ENCODE measurements at regions not wholly inside any gene's neighbourhood (a gene's known extent, or its start where the extent isn't known, plus 50 kb on each side); places are given as distances from the start of the nearest gene placed in this dataset.

DNA sequence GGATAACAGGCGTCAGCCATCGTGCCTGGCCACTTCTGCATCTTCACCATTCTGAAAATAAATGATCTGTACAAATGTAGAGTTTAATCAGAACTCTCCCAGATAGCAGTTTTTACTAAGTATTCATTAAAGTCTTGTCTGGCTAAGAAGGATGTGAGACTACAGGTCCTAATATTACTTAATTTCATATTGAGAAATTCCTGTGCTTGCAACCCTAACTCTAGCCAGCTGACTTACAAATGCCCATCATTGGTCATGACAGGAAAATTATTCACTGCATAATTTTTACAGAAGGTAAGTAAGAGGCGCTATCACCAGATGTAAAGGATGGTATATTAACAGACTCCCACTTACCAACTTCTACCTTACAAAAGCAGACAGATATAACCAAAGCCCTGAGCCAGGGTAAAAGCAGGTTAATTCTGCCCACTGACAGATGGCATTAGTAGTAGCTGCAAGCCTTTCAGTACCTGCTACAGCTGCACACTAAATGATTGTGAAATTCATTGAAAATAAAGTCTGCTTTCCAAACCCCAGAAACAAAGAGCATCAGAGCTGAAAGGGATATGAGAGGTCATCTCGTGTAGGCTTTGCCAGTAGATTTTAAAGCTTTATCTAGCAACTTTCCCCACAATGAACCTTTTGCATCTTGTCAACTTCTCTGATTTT is 55.9 kb upstream of the FOXN2 start:
- Histone ChIP-seq H3K4me1 (replicated peaks in 1 of 2; ENCODE audit: control insufficient read depth in 2 of 2, insufficient read depth in 2 of 2, low read length in 2 of 2) (no peaks in the 10 kb centered on the region; a peak in 2 of 5 replicates), H3K27ac (ENCODE audit: extremely low read depth, low read depth, low read length) (no peak overlapping the region), H3K9ac (ENCODE audit: insufficient read depth in 1 of 2, low read depth in 2 of 2, low read length in 2 of 2) (no peak overlapping the region), H3K9me3 (replicated peaks; ENCODE audit: control insufficient read depth, insufficient read depth, low read depth, low read length) (no peaks in the 10 kb centered on the region), H3K79me2 (ENCODE audit: control insufficient read depth, insufficient read depth, low read length) (no peaks in the 10 kb centered on the region), H3K27me3 (ENCODE audit: control insufficient read depth in 2 of 2, insufficient read depth in 2 of 2, low read length in 2 of 2) (no peaks in the 10 kb centered on the region), H3K4me3 (no peak overlapping the region), H3K4me2 (ENCODE audit: insufficient read depth, low read length) (no peak overlapping the region), H3K9me1 (ENCODE audit: control insufficient read depth, insufficient read depth, low read length) (no peaks in the 10 kb centered on the region), H3K36me3 (ENCODE audit: control insufficient read depth, insufficient read depth, low read length) (no peaks in the 10 kb centered on the region), H2AFZ (ENCODE audit: low read depth, low read length) (no peak overlapping the region), H4K20me1 (replicated peaks; ENCODE audit: control insufficient read depth, insufficient read depth, low read length) (no peaks in the 10 kb centered on the region)
- ATAC-seq (no peak), DNase-seq (ENCODE audit: extremely low read depth in 1 of 4, low spot score in 3 of 4) (no peak), FAIRE-seq (no peak)
- ChIA-PET CTCF (ENCODE audit: low intra/inter-chr PET ratio) (no interaction called here), POLR2A (interaction anchor here (0.6 to 1.0 kb wide), 2 partner anchors 10 to 65 kb away, joined by 3 to 5 read pairs; no protein-coding TSS in a partner anchor)
- whole genome bisulfite sequencing (ENCODE audit: insufficient coverage, low coverage, missing lambda C conversion rate), result 68% methylated on average over 4 of the region's 4 CpGs
- intact Hi-C loops (cut with micrococcal nuclease) (no loop called here), in situ Hi-C loops (cut with MboI) (no loop called here)
- no TSS peak for BruUV-seq (replicated peaks)
- no peak for TF ChIP-seq ZFP30 (CRISPR knock-in tag; IDR thresholded peaks at IDR 0.05; ENCODE audit: borderline replicate concordance)
- TF ChIP-seq SP2 (IDR thresholded peaks at IDR 0.05; ENCODE audit: extremely low read depth, low read depth, low read length, poor library complexity, severe bottlenecking), result no peak
- TF ChIP-seq LCOR (CRISPR knock-in tag; IDR thresholded peaks at IDR 0.05), result no peak
- no peak for TF ChIP-seq HNRNPL (IDR thresholded peaks at IDR 0.05; ENCODE audit: low read depth, low read length)
- TF ChIP-seq PHB2 (IDR thresholded peaks at IDR 0.05; ENCODE audit: low read depth), result no peak
- no peak for TF ChIP-seq ZNF41 (CRISPR knock-in tag; conservative IDR thresholded peaks at IDR 0.05)
- no peak for TF ChIP-seq RBM39 (optimal IDR thresholded peaks at IDR 0.05; ENCODE audit: low read depth, low read length)
- TF ChIP-seq CHD1 (IDR thresholded peaks at IDR 0.05; ENCODE audit: low read length), result no peak
- TF ChIP-seq RBM14 (IDR thresholded peaks at IDR 0.05; ENCODE audit: borderline replicate concordance, insufficient read depth, low read depth, low read length), result no peak
- TF ChIP-seq, protein P1, sequence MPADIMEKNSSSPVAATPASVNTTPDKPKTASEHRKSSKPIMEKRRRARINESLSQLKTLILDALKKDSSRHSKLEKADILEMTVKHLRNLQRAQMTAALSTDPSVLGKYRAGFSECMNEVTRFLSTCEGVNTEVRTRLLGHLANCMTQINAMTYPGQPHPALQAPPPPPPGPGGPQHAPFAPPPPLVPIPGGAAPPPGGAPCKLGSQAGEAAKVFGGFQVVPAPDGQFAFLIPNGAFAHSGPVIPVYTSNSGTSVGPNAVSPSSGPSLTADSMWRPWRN (IDR thresholded peaks at IDR 0.05; ENCODE audit: low read depth), result no peak
- TF ChIP-seq, protein P2, sequence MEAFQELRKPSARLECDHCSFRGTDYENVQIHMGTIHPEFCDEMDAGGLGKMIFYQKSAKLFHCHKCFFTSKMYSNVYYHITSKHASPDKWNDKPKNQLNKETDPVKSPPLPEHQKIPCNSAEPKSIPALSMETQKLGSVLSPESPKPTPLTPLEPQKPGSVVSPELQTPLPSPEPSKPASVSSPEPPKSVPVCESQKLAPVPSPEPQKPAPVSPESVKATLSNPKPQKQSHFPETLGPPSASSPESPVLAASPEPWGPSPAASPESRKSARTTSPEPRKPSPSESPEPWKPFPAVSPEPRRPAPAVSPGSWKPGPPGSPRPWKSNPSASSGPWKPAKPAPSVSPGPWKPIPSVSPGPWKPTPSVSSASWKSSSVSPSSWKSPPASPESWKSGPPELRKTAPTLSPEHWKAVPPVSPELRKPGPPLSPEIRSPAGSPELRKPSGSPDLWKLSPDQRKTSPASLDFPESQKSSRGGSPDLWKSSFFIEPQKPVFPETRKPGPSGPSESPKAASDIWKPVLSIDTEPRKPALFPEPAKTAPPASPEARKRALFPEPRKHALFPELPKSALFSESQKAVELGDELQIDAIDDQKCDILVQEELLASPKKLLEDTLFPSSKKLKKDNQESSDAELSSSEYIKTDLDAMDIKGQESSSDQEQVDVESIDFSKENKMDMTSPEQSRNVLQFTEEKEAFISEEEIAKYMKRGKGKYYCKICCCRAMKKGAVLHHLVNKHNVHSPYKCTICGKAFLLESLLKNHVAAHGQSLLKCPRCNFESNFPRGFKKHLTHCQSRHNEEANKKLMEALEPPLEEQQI (IDR thresholded peaks at IDR 0.05), result no peak
- no peak for TF ChIP-seq U2AF1 (optimal IDR thresholded peaks at IDR 0.05; ENCODE audit: low read depth, low read length)
- TF ChIP-seq, protein P3, sequence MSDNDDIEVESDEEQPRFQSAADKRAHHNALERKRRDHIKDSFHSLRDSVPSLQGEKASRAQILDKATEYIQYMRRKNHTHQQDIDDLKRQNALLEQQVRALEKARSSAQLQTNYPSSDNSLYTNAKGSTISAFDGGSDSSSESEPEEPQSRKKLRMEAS (CRISPR knock-in tag; IDR thresholded peaks at IDR 0.05), result no peak
- no peak for TF ChIP-seq CBX3 (IDR thresholded peaks at IDR 0.05; ENCODE audit: borderline replicate concordance in 1 of 2, low read length in 2 of 2)
- TF ChIP-seq NFATC3 (IDR thresholded peaks at IDR 0.05), result no peak
- no peak for TF ChIP-seq PRMT5 (CRISPR knock-in tag; IDR thresholded peaks at IDR 0.05)

Data from K562 (cell line).